OCI-M2 (cell line): ENCODE measurements at regions not wholly inside any gene's neighbourhood (a gene's known extent, or its start where the extent isn't known, plus 50 kb on each side); places are given as distances from the start of the nearest gene placed in this dataset.
"Not testable (repeated sequence)": the region's sequence is repeated elsewhere in the genome, so short reads cannot be mapped to it uniquely, and the experiment has no call there.

Experiments
- DNase-seq: peaks from one replicate; lab custom pipeline; 2025; ENCODE audit not compliant: unreplicated experiment; lab: John Stamatoyannopoulos, UW

DNA sequence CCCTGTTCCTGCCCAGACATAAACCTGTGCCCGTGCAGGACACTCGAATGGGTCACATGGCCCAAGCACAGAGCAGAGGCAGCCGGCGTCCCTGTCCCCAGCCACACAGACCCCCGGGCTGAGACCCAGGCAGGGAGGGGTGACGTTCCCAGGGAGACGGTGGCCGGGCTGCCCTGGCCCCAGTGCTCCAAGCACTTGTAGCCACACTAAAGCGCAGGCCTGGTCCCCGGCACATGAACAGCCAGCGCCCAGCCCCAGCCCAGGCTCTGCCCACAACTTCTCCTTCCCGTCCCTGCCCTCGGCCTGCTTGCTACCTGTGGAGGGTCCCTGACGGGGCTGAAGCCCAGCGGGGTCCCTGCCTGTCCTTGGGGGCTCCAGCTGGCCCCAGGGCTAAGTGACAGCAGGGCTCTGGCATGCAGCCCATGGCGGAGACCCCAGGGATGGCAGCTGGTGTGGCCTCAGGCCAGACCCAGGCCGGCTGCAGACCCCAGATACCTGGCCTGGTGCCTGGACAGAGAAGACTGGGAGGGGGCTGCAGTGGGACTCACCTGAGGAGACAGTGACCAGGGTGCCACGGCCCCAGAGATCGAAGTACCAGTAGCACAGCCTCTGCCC, 338.4 kb downstream of the TMEM121 start:
- DNase-seq: no peak

DNA sequence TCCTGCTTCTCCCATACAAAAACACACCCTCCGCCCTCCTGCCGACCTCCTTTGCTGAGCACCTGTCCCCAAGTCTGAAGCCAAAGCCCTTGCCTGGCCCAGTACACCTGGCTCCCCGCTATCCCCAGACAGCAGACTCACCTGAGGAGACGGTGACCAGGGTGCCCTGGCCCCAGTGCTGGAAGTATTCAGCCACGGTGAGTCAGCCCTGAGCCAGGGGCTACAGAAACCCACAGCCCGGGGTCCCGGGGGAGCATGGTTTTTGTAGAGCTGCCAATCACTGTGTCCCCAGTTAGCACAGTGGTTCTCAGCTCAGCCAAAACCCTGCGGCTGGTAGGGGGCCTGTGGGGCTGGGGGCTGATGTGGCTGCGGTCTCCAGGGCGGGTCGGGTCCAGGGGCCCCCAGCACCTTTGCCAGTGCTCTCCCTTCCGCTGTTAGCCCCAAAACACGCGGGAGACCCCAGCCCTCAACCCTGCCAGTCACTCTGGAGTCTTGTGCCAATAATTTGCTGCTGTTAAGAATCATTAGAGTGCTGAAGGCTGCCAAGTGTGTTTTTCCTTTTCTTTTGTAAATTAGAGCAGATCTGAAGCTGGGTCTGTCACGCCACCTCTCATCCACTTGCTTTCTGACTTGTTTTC, 339.0 kb downstream of the TMEM121 start:
- DNase-seq: no peak

DNA sequence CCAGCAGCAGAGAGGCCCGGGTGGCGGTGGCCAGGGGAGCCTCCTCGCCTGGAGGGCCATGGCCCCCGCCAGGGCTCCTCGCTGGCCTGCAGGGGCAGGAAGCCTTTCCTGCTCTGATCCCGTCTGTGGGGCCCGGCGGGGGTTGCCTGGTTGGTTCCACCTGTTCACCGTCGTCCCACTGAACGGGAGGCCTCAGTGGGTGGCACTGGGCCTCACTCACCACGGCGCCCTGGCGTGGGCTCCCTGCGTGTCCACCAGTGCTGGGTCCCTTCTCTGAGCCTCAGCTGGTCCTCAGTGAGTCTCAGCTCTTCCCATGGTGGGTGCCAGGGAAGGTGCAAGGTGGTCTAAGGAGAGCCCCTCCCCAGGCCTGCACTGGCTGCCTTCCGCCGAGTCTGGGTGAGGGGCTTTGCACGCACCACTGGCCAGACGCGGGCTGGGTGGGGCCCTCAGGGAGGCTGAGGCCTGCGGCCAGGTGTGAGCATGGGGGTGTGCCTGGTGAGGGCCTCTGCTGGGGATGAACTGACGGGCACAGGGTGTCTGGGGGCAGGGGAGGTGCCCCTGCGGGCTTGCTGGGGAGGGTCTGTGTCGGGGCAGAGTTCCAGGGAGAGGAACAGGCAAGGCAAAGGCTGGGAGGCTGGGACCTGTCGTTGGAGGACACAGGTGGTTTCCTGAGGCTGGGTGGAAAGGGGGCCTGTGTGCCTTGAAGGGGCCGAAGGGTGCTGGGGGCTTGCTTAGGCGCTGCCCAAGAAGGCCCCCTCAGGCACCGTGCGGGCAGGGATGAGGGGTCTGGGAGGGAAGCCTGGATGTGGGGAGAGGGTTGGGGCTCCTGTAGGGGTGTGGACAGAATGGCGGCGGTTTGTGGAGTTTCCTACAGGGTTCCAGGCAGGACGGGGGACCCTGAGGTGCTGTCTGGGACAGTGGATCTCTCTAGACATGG, 339.8 kb downstream of the TMEM121 start:
- DNase-seq: no peak

DNA sequence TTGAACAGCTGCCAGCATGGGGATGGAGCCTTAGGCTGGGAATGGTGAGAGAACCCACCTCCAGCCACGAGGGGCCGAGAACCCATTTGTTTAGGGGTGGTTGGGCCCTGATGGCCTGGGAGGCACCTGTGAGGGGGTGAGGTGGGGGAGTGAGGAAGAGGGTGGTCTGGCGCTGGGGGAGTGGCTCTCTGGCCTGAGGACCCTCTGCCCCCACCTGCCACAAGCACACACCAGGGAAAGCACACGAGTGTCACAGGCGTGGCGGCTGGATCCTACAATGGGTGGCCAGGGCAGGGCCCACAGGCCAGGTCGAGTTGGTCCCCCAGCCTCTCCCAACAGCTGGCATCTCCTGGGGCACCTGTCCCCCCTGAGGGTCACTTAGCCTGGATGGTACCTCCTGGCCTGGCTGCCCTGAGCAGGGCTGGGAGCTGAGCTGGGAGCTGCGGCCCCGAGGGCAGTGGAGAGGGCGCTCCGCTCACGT, 340.5 kb downstream of the TMEM121 start:
- DNase-seq: no peak

DNA sequence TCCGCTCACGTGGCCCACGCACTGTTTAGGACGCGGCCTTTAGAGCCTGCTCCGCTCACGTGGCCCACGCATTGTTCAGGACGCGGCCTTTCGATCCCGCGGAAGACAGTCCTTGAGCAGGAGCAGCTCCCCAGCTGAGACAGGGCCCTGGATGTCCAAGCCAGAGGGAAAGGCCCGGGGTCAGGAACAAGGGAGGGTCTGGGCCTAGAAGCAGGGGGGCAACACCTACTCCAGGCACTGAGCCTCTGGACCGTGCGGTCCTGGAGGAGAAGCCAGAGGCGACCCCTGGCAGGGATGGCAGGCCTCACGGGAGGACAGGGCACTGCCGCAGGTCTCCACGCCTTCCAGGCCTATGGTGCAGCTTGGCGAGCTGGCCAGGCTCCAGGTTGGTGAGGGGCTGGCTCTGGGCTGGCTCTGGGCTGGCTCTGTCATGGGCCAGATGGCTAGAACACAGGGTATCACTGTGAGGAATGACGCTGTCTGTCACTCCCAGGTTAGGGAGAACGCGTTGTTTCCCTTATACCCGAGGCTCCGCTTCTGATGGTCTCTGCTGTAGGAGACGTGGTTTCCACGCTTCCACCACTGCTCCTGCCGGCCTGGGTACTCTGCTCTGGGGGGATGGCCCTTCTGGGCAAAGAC, 341.7 kb downstream of the TMEM121 start:
- DNase-seq: no peak

DNA sequence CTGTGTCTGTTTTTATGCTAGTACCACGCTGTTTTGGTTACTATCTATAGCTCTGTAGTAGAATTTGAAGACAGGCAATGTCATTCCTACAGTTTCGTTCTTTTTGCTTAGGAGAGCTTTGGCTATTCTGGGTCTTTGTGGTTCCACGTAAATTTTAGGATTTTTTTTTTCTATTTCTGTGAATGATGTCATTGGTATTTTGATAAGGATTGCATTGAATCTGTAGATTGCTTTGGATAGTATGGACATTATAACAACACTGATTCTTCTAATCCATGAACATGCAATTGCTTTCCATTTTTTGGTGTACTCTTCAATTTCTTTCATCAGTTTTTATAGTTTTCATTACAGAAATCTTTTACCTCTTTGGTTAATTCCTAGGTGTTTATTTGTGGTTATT, 345.2 kb downstream of the TMEM121 start:
- DNase-seq: no peak

DNA sequence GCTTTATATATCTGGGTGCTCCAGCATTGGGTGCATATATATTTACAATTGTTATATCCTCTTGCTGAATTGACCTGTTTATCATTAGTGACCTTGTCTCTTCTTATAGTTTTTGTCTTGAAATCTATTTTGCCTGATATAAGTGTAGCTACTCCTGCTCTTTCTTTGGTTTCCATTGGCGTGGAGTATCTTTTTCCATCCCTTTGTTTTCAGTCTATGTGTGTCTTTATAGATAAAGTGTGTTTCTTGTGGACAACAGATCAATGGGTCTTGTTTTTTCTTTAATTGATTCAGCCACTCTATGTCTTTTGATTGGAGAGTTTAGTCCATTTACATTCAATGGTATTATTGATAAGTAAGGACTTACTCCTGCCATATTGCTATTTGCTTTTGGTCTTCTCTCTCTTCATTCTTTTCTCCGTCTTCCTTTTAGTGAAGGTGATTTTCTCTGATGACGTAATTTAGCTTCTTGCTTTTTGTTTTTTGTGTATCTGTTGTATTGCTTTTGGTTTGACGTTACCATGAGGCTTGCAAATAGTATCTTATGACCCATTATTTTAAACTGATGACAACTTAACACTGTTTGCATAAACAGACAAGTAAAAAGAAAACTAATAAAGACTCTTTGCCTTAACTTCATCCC, 347.6 kb downstream of the TMEM121 start:
- no peak for DNase-seq

DNA sequence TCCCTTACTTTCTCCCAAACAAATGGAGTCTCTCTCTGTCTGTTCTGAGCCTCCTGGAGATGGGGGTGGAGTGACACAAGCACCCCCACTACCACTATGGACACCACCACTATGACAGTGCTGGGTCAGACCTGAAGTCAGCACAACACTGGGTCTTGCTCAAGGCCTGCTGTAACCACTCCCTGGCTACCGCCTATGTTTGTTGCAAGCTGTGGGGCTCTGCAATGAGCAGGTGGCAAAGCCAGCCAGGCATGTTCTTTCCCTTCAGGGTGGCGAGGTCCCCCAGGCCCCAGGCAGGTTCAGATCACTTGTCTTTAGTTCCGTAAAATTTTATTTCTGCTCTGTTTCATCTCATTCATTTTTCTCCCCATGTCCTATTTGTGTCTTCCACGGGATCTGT, 349.8 kb downstream of the TMEM121 start:
- DNase-seq: no peak

DNA sequence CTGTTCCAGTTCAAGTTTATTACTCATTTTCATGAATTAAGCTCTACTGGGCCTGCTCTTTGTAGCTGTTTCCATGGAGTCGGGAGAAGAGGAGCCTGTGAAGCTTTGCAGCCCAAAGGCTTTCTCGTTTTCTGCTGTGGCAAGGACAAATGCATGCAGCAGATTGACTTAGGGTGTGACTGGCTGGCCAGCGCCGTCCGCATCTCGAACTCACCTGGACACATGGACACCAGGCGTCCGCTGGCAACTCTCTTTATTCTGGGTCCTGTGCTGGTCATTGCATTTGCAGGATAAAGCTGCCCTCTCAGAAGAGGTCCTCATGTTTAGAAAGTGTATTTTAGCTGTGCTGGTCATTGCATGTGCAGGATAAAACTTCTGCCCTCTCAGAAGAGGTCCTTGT, 350.4 kb downstream of the TMEM121 start:
- DNase-seq: no peak

DNA sequence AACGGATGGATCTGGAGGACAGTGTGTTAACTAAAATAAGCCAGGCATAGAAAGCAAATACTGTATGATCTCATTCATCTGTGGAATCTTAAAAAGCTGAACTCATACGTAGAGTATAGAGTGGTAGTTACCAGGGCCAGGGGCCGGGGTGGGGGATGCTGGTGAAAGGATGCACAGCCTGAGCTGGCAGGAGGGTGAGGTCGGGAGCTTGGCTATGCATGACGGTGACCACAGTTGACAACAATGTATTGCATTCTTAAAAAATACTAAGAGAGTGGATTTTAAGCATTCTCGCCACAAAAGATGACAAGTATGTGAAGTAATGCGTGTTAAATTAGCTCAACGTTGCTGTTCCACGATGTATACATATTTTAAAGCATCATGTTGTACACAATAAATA, 351.3 kb downstream of the TMEM121 start:
- no peak for DNase-seq

DNA sequence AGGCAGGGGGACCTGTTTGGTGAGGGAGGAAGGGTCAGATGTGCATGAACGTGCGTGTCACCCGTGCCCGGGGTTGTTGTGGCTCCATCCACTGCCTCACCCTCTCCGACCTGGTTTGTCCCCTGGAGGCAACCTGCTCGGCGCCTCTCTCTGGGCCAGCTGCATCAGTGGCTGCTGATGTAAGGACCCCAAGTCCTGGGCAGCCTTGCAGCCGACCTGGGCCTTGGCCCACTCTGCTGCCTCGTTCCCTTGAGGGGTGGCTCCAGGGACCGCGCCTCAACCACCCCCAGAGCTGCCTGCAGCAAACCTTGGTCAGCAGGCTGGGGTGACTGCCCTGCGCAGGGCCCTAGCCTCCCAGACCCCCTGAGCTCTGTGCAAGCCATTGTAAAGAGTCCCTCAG, 351.7 kb downstream of the TMEM121 start:
- DNase-seq: no peak

DNA sequence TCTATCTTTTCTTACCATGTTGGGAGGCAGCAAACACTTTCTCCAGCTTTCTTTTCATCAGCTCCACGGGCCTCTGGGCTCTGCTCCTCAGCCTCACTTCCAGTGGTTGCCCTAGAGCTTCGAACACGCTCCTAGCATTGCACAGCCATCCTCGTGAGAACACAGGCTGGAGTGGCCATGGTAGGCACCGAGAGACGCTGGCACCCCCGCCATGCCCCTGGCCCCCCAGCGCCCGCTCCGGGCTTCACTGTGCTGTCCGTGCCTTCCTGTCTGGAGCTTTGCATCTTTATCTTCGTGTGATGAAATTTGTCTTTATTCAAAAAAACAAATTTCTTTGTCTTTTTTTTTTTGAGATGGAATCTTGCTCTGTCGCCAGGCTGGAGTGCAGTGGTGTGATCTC, 352.2 kb downstream of the TMEM121 start:
- DNase-seq: no peak

DNA sequence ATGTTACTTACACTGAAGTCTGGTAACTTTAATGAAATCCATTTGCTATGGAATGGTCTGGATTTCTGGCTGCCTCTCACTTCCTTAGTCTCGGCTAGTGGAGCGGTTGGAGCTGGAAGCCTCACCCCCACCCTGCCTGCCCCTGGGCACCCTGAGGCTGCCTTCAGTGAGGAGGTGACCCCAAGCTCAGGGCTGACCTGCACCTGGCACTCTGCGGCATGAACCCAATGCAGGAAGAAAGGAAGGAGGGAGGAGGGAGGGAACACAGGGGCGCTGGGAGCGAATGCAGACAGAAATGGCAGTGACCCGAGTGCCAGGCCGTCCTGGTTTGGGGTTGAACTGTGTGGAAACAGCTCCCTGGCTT, 353.1 kb downstream of the TMEM121 start:
- no peak for DNase-seq

DNA sequence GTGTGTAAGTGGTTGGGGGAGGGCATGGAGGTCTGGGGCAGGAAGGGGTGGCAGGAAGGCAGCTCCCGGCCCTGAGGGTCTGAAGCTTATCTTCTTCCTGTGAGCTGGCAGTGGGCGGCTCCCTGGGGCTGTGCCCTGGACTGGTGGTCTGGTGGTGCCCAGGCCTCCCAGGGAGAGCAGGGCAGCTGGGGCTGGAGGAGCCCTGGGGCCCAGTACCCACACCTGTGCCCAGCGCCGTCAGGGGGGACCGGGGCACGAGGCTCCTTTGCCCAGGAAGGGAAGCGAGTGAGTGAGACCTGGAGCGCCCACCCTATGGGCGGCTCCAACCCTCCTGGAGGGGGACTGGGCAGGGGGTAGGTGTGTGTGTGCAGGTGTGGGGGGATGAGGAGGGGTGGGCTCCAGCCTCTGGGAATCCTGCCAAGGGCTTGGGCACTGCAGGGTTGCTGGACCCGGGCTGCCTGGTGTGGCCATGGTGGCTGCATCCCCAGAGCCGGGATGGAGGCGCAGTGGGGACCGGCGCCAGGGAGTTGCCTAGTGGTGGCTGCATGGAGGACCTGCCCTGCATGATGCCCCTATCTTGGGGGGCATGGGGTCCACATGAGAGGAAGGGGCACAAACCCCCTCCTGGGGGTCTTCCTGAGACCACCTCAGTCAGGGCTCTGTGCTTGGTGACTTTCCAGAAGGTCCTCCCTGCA, 353.6 kb downstream of the TMEM121 start:
- DNase-seq: no peak

DNA sequence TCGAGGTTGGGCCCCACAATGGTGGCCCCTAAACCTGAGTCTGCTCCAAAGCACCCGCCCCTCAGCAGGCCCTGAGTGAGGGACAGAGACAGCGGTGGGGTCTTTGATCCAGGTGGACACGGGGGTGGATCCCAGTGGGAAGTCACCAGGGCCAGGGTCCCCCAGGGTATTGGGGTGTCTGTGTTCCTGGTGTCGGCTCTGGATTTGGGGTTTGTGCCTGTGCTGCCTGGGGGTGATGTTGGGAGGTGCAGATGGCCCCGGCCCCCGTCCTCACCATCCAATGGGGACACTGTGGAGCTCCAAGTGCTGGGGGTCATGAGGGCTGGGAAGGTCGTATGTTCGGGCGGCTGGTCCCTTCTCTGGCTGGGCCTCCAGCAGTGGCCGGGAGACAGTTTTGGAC, 354.2 kb downstream of the TMEM121 start:
- DNase-seq: no peak

DNA sequence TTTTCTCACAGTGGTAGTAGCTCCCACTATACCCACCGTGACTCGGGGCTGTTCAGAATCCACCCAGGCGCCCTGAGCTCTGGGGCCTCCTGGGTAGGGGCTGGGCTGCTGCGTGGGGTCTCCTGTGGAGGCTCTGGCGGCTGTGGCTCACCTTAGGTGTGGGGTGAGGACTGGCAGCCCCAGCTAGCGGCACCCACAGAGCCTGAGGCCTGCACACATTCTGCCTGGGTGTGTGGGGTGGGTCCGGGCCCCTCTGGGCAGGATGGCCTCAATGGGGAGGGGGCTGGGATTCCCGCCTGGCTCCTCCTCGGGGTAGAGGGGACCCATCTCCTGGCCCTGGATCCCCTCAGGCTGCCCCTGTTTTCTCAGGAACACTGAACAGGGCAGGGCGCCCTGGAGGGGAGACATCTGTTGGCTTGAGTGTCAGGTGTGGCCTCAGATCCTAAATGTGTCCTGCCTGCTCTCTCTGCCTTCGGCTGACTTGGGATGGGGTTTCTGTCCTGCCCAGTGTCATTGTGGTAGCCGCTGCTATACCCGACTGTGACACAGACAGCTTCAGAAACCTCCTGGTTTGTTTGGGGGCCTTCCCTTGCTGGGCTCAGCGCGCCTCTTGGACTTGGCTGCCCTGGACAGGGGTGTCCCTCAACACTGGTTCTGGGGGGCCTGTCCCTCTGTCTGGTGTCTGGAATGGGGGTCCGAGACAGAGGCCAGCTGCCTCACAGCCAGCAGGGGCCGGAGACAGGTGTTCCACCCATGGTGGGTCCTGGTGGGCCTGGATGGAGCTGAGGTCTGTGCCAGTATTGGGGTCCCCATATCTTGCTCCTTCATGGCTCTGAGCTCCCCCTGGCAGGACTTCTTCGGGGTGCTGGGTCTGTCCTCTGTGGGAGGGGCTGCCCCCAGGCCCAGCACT, 354.9 kb downstream of the TMEM121 start:
- DNase-seq: no peak

DNA sequence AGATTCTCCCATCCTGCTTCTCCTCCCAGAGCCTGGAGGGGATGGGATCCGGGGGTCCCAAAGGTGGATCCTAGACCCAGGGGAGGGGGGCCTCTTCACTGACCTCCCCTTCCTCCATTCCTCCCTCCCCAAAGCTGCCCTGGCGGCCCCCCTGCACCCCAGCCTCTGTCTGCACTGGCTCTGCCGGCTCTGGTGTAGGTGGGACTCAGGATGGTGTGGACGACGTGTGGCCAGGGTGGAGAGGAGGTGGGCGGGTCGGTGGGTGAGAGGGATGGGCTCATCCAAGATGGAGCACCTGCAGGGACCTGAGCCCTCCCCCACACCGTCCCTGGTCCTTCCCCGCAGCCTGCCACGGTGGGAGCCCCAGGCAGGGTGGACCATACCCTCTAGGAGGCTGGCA, 355.6 kb downstream of the TMEM121 start:
- not testable (repeated sequence) for DNase-seq

DNA sequence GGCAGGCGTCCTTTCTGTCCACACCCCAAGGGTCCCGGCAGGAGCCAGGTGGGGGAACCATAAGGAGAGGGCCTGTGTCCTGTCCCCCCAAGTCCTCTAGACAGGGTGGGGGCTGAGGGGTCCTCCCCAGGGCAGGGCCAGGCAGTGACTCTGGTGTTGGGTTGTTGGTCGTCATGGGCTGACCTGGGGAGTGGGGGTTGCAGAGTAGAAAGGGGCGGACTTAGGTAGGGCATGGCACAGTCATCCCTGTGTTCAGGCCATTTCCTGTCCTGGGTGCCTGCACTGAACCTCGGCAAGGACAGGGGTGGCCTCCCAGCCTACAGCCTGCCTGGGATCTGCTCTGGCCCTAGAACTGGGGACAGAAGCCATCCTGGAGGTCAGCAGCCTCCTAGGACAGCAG, 356.2 kb downstream of the TMEM121 start:
- no peak for DNase-seq
